SKM-1 (cell line): ENCODE measurements at regions not wholly inside any gene's neighbourhood (a gene's known extent, or its start where the extent isn't known, plus 50 kb on each side); places are given as distances from the start of the nearest gene placed in this dataset.

Experiments used
- DNase-seq: peaks from one replicate; lab custom pipeline; 2025; ENCODE audit not compliant: unreplicated experiment; lab: John Stamatoyannopoulos, UW

GRCh38 chr3:184506561-184506991 is 55.0 kb upstream of the EPHB3 start:
- no peak for DNase-seq

- no peak for DNase-seq
Measured at GRCh38 chr3:184508938-184509337, 52.6 kb upstream of the EPHB3 start.

GRCh38 chr3:184511741-184512140 is 49.8 kb upstream of the EPHB3 start:
- no peak for DNase-seq
